H9 (cell line): ENCODE measurements at regions not wholly inside any gene's neighbourhood (a gene's known extent, or its start where the extent isn't known, plus 50 kb on each side); places are given as distances from the start of the nearest gene placed in this dataset.

Experiments
- DNase-seq: peaks from one replicate; pipeline ENCODE4 v3.0.0-alpha.2; 2017
- H2AFZ ChIP-seq: one replicate; pipeline ENCODE4 v1.6.1; 2013; ENCODE audit warnings: mild to moderate bottlenecking, low read length, control low read depth, moderate library complexity
- H2AK5ac ChIP-seq: 2 replicates; pipeline ENCODE4 v1.6.1; 2013; ENCODE audit warnings: low read length, control low read depth, mixed read lengths; ENCODE audit not compliant: insufficient read length
- H2BK120ac ChIP-seq: one replicate; pipeline ENCODE4 v1.6.1; 2013; ENCODE audit warnings: low read depth, mild to moderate bottlenecking, low read length, control low read depth, inconsistent platforms; ENCODE audit not compliant: poor library complexity, severe bottlenecking
- H2BK12ac ChIP-seq: 2 replicates; pipeline ENCODE4 v1.6.1; 2013; ENCODE audit warnings: low read length, control low read depth, mixed read lengths, low read depth; ENCODE audit not compliant: insufficient read length
- H2BK15ac ChIP-seq: 2 replicates; pipeline ENCODE4 v1.6.1; 2013; ENCODE audit warnings: low read depth, low read length, control low read depth
- H2BK20ac ChIP-seq: one replicate; pipeline ENCODE4 v1.6.1; 2013; ENCODE audit warnings: low read depth, mild to moderate bottlenecking, low read length, control low read depth, inconsistent platforms; ENCODE audit not compliant: poor library complexity, severe bottlenecking
- H2BK5ac ChIP-seq: 2 replicates; pipeline ENCODE4 v1.6.1; 2013; ENCODE audit warnings: low read length, control low read depth, mixed read lengths; ENCODE audit not compliant: insufficient read length
- H3K14ac ChIP-seq: 2 replicates; pipeline ENCODE4 v1.6.1; 2013; ENCODE audit warnings: low read length, control low read depth; ENCODE audit not compliant: insufficient read depth
- H3K18ac ChIP-seq: 2 replicates; pipeline ENCODE4 v1.6.1; 2013; ENCODE audit warnings: low read depth, mild to moderate bottlenecking, mixed read lengths, low read length, control low read depth; ENCODE audit not compliant: insufficient read length
- H3K23ac ChIP-seq: 2 replicates; pipeline ENCODE4 v1.6.1; 2013; ENCODE audit warnings: low read length, control low read depth, mixed read lengths, low read depth; ENCODE audit not compliant: insufficient read length
- H3K23me2 ChIP-seq: 2 replicates; pipeline ENCODE4 v1.6.1; 2013; ENCODE audit warnings: low read depth, mild to moderate bottlenecking, mixed read lengths, low read length, control low read depth; ENCODE audit not compliant: insufficient read length, poor library complexity, severe bottlenecking
- H3K27ac ChIP-seq: 2 replicates; pipeline ENCODE4 v1.5.1; 2013; ENCODE audit warnings: low read length, control low read depth, mixed read lengths, low read depth; ENCODE audit not compliant: insufficient read length
- H3K27me3 ChIP-seq: 2 replicates; pipeline ENCODE4 v1.6.1; 2013; ENCODE audit warnings: low read length, control low read depth, inconsistent platforms; ENCODE audit not compliant: insufficient read depth
- H3K4ac ChIP-seq: 2 replicates; pipeline ENCODE4 v1.6.1; 2013; ENCODE audit warnings: low read depth, mild to moderate bottlenecking, control low read depth, inconsistent platforms, low read length, moderate library complexity
- H3K4me1 ChIP-seq: 2 replicates; pipeline ENCODE4 v1.6.1; 2013; ENCODE audit warnings: low read length, control low read depth, inconsistent platforms; ENCODE audit not compliant: insufficient read depth
- H3K4me2 ChIP-seq: 2 replicates; pipeline ENCODE4 v1.6.1; 2013; ENCODE audit warnings: low read length, control low read depth, mixed read lengths; ENCODE audit not compliant: insufficient read length, insufficient read depth
- H3K56ac ChIP-seq: 2 replicates; pipeline ENCODE4 v1.6.1; 2013; ENCODE audit warnings: low read depth, mild to moderate bottlenecking, mixed read lengths, low read length, control low read depth; ENCODE audit not compliant: insufficient read length
- H3K79me1 ChIP-seq: 2 replicates; pipeline ENCODE4 v1.6.1; 2013; ENCODE audit warnings: low read depth, mild to moderate bottlenecking, moderate library complexity, low read length, control low read depth, inconsistent platforms; ENCODE audit not compliant: insufficient read depth, poor library complexity, severe bottlenecking
- H3K79me2 ChIP-seq: 2 replicates; pipeline ENCODE4 v1.6.1; 2013; ENCODE audit warnings: low read length, control low read depth, inconsistent platforms; ENCODE audit not compliant: insufficient read depth
- H3K9ac ChIP-seq: 2 replicates; pipeline ENCODE4 v1.6.1; 2013; ENCODE audit warnings: low read length, control low read depth, mixed read lengths; ENCODE audit not compliant: insufficient read length; ENCODE audit errors: extremely low read depth
- H3K9me3 ChIP-seq: one replicate; pipeline ENCODE4 v1.6.1; 2013; ENCODE audit warnings: low read depth, low read length, inconsistent platforms; ENCODE audit not compliant: control insufficient read depth
- H3T11ph ChIP-seq: one replicate; pipeline ENCODE4 v1.6.1; 2013; ENCODE audit warnings: mild to moderate bottlenecking, low read length, control low read depth, inconsistent platforms
- H4K20me1 ChIP-seq: one replicate; pipeline ENCODE4 v1.6.1; 2013; ENCODE audit not compliant: control insufficient read depth, insufficient read length, insufficient read depth
- H4K5ac ChIP-seq: 2 replicates; pipeline ENCODE4 v1.6.1; 2013; ENCODE audit warnings: low read depth, mild to moderate bottlenecking, mixed read lengths, low read length, control low read depth; ENCODE audit not compliant: insufficient read length
- H4K8ac ChIP-seq: replicated peaks from 2 replicates; pipeline ENCODE4 v1.6.1; 2013; ENCODE audit warnings: low read length, control low read depth, mixed read lengths, low read depth; ENCODE audit not compliant: insufficient read length
- H4K91ac ChIP-seq: 2 replicates; pipeline ENCODE4 v1.6.1; 2013; ENCODE audit warnings: low read depth, mild to moderate bottlenecking, moderate library complexity, mixed read lengths, low read length, control low read depth; ENCODE audit not compliant: insufficient read length
- H3K27ac Mint-ChIP-seq, 3 experiments: 2 replicates in 2 of 3; 3 replicates in 1 of 3; pipeline ENCODE4 v1.8.0; 2020 to 2021; ENCODE audit warnings: mixed read lengths in 3 of 3, mild to moderate bottlenecking in 1 of 3, moderate library complexity in 1 of 3
- H3K27me3 Mint-ChIP-seq: 2 replicates; pipeline ENCODE4 v1.8.0; 2021; ENCODE audit warnings: low read depth, mild to moderate bottlenecking, moderate library complexity, mixed read lengths
- H3K36me3 Mint-ChIP-seq, 3 experiments: 2 replicates in 2 of 3; 3 replicates in 1 of 3; pipeline ENCODE4 v1.8.0; 2020 to 2021; ENCODE audit warnings: low read depth in 3 of 3, mixed read lengths in 3 of 3; ENCODE audit not compliant: insufficient read depth in 1 of 3
- H3K4me1 Mint-ChIP-seq, 2 experiments: 2 replicates each; pipeline ENCODE4 v1.8.0; 2020; ENCODE audit warnings: mixed read lengths in 2 of 2
- H3K4me3 Mint-ChIP-seq, 2 experiments: 2 replicates in 1 of 2; 3 replicates in 1 of 2; pipeline ENCODE4 v1.8.0; 2020 to 2021; ENCODE audit warnings: mild to moderate bottlenecking in 2 of 2, mixed read lengths in 2 of 2, moderate library complexity in 1 of 2
- H3K9me3 Mint-ChIP-seq, 2 experiments: 2 replicates in 1 of 2; 3 replicates in 1 of 2; pipeline ENCODE4 v1.8.0; 2020; ENCODE audit warnings: mild to moderate bottlenecking in 2 of 2, mixed read lengths in 2 of 2, moderate library complexity in 1 of 2
- CTCF ChIP-seq: fragments of 200-600 bp; sonication (generic); conservative IDR thresholded peaks from 3 replicates; pipeline ENCODE4 v1.8.0; 2021; ENCODE audit warnings: antibody characterized with exemption, mild to moderate bottlenecking
- WGBS: extraction: QIAGEN DNeasy Blood & Tissue Kit; methylation state at CpG from one replicate; pipeline ENCODE4 v1.1.7; 2013; ENCODE audit warnings: missing lambda C conversion rate, low lambda C conversion rate, mixed read lengths; ENCODE audit not compliant: insufficient read length; ENCODE audit errors: extremely low coverage; 5-methylcytosine and 5-hydroxymethylcytosine counted together

- H3K36me3 Mint-ChIP-seq, result no peaks in the 10 kb centered on the region
Measured at GRCh38 chr18:41783065-41783818, 171.8 kb upstream of the PIK3C3 start.

More at GRCh38 chr18:41783065-41783818, 171.8 kb upstream of the PIK3C3 start:
- Histone ChIP-seq H3K79me1 (no peaks in the 10 kb centered on the region), H3K9me3 (no peaks in the 10 kb centered on the region), H2BK15ac (no peak overlapping the region), H3K23ac (no peak overlapping the region), H3K4me1 (no peaks in the 10 kb centered on the region), H3K4me2 (no peak overlapping the region), H4K91ac (no peak overlapping the region), H3K56ac (no peak overlapping the region), H3K27ac (no peak overlapping the region), H3K4ac (no peak overlapping the region), H2BK20ac (no peak overlapping the region), H4K8ac (no peak overlapping the region), H3K79me2 (no peaks in the 10 kb centered on the region), H2BK5ac (no peak overlapping the region), H3K27me3 (no peaks in the 10 kb centered on the region), H2BK120ac (no peak overlapping the region), H2BK12ac (no peak overlapping the region), H3K18ac (no peak overlapping the region), H3K9ac (no peak overlapping the region), H2AK5ac (no peak overlapping the region), H3K23me2 (no peaks in the 10 kb centered on the region), H3K14ac (no peak overlapping the region), H4K20me1 (no peaks in the 10 kb centered on the region), H3T11ph (no peak overlapping the region), H4K5ac (no peak overlapping the region), H2AFZ (no peak overlapping the region)
- no peak for TF ChIP-seq CTCF
- no CpG with 5 or more reads among the region's 5 CpGs for WGBS
- H3K4me1 Mint-ChIP-seq, result no peaks in the 10 kb centered on the region
- no peaks in the 10 kb centered on the region; a peak in 1 of 5 replicates for H3K9me3 Mint-ChIP-seq
- no peak overlapping the region; a peak in 2 of 7 replicates for H3K27ac Mint-ChIP-seq
- H3K4me3 Mint-ChIP-seq, result no peak overlapping the region
- no peak for DNase-seq
- no peaks in the 10 kb centered on the region for H3K27me3 Mint-ChIP-seq
